ENCODE measurements at regions not wholly inside any gene's neighbourhood (a gene's known extent, or its start where the extent isn't known, plus 50 kb on each side); places are given as distances from the start of the nearest gene placed in this dataset.
"Not testable (repeated sequence)": the region's sequence is repeated elsewhere in the genome, so short reads cannot be mapped to it uniquely, and the experiment has no call there.

- Mint-ChIP-seq H3K36me3 (ENCODE audit: low read depth) (no peaks in the 10 kb centered on the region), H3K4me3 (no peak overlapping the region), H3K4me1 (no peaks in the 10 kb centered on the region), H3K27me3 (peaks cover 2% of the 10 kb centered on the region), H3K27ac (no peak overlapping the region), H3K9me3 (no peaks in the 10 kb centered on the region)
- intact Hi-C loops (cut with micrococcal nuclease) = no loop called here
- no peak for DNase-seq
Measured at GRCh38 chr12:131620946-131621681, 89.8 kb upstream of the SFSWAP start.

DNA sequence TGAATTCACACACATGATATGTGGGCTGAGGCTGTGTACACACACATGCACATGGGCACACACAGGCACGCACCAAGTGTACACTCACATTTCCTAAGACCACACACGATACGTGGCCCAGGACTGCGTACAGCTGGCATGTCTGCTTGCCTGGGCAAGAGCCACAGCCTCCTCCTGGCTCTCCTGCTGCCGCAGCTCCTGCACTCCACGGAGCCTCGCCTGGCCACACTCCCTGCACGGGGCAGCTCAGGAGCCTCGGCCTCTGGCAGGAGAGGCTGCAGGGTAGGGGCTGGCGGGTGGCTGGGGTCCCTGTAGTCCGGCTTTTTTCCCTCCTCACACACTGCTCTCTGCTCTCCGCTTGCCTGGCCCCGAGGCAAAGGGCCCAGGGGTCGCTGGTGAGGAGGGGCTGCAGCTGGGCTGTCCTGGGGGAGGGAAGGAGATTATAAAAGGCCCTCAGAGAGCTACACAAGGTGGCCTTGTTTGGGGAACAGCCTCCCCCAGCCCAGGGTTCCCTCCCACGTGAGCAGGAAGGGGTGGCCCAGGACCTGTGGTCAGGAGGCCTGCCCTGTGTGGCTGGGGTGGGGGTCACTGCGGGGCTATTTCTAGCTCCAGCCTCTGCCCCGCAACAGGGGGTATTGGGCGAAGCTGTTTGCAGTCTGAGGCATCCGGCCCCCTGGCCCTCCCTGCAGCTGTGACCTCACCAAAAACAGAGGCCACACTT is 89.0 kb upstream of the SFSWAP start:
- Mint-ChIP-seq H3K4me1 (no peaks in the 10 kb centered on the region), H3K27me3 (peaks cover 2% of the 10 kb centered on the region), H3K9me3 (no peaks in the 10 kb centered on the region), H3K27ac (no peak overlapping the region), H3K4me3 (no peak overlapping the region), H3K36me3 (ENCODE audit: low read depth) (peaks cover 2% of the 10 kb centered on the region)
- no peak for DNase-seq
- intact Hi-C loops (cut with micrococcal nuclease) = no loop called here

DNA sequence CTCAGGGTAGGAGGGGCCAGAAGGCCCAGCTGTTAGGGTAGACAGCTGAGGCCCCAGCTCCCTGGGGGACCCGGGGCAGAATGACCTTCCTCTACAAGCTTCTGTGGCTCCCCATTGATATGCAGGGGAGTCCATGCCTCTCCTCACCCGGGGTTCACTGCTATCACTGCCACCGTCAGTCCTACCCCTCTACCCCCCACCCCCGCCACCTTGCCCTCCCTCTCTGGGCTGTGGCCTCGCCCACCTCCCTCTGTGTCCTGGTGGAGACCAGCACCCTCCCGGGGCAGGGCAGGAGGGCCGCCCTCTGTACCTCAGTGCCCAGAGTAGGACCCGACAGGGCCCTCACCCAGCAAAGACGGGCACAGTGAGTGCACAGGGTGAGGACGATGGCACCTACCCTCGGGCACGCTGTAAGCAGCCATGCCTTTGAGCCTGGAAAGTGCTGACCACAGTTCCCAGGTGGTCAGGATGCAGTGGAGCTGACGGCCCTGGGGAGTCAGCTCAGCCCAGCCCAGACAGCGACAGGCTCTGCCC is 88.4 kb upstream of the SFSWAP start:
- H3K36me3 Mint-ChIP-seq (ENCODE audit: low read depth) = peaks cover 2% of the 10 kb centered on the region
- no peak overlapping the region for H3K4me3 Mint-ChIP-seq
- DNase-seq = no peak
- H3K27me3 Mint-ChIP-seq = no peaks in the 10 kb centered on the region
- no peak overlapping the region for H3K27ac Mint-ChIP-seq
- no peaks in the 10 kb centered on the region for H3K4me1 Mint-ChIP-seq
- H3K9me3 Mint-ChIP-seq = no peaks in the 10 kb centered on the region
- intact Hi-C loops (cut with micrococcal nuclease) = no loop called here

DNA sequence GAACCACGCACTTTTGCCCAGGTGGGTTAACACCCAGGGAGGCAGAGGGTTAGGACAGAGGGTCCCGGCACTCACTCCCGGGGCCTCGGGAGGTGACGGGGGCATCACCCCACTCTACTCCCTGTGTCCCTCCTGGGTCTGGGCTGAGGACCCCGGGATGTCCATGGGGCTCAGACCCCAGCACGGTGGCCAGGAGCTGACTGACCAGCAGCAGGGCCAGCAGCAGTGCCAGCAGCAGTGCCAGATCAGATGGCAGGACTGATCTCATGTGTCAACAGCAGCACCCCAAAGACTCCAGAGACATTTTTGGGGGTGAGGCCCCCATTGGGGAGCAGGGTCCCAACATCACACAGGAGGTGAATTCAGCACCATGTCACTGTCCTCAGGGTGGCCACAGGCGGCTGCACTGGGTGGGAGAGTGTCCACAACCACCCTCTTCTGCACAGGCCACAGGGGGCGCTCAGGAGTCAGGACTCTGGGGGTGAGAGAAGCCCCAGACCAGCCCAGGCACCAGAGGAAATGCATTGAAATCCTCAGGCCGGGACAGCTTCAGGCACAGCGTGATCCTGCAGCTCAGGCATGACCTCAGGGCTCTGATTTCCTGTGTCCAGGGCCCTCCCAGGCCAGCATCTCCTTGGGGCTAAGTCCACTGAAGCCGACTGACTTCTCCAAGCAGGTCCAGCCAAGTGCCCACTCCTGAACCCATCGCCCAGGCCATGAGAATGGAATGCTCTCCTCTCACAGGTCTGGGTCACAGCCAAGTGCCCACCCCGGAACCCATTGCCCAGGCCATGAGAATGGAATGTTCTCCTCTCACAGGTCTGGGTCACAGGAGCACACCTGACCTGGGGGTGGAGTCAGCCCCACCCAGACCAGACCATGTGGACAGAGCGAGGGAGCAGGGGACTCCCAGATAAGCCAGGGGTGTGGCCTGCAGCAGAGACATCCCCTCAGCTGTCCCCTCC is 87.2 kb upstream of the SFSWAP start:
- H3K4me3 Mint-ChIP-seq; H3K36me3 Mint-ChIP-seq (ENCODE audit: low read depth); H3K4me1 Mint-ChIP-seq; H3K9me3 Mint-ChIP-seq; DNase-seq; intact Hi-C loops (cut with micrococcal nuclease); H3K27me3 Mint-ChIP-seq; H3K27ac Mint-ChIP-seq: not testable (repeated sequence)

GRCh38 chr12:131624369-131624739 is 86.5 kb upstream of the SFSWAP start:
- H3K4me1 Mint-ChIP-seq; H3K9me3 Mint-ChIP-seq; H3K36me3 Mint-ChIP-seq (ENCODE audit: low read depth); intact Hi-C loops (cut with micrococcal nuclease); H3K4me3 Mint-ChIP-seq; DNase-seq; H3K27ac Mint-ChIP-seq; H3K27me3 Mint-ChIP-seq: not testable (repeated sequence)

DNA sequence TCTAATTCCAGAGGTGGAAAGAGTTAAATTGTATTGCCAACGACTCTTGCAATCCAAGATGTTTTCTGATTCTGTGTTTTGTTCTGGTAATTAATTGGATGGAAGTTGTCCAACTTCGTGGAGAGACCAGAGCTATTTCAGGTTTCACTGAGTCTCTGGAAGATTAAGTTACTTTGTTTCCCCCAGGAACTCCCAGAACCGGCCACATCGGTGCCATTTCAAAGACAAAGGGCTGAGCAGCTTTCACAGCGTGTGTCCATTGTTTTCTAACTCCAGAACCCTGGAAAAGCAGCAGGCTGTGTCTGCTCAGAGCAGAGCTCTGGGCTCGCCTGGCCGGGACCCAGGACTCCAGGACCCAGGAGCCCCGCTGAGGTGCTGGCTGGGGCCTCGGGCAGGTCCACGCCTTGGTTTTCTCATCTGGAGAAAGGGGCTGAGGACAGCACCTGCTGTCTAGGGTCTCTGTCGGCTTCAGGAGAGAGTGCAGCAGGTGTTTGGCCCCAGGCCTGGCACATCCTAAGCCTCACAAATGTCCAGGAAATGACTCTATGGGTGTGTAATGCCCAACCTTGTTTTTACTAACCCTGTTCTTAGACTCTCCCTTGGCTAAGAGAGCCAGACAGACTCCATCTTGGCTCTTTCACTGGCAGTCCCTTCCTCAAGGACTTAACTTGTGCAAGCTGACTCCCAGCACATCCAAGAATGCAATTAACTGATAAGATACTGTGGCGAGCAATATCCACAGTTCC is 86.0 kb upstream of the SFSWAP start:
- H3K36me3 Mint-ChIP-seq (ENCODE audit: low read depth); H3K27me3 Mint-ChIP-seq; DNase-seq; H3K4me3 Mint-ChIP-seq; intact Hi-C loops (cut with micrococcal nuclease); H3K4me1 Mint-ChIP-seq; H3K9me3 Mint-ChIP-seq: not testable (repeated sequence)
- H3K27ac Mint-ChIP-seq = peak overlapping the region; percentile 28

DNA sequence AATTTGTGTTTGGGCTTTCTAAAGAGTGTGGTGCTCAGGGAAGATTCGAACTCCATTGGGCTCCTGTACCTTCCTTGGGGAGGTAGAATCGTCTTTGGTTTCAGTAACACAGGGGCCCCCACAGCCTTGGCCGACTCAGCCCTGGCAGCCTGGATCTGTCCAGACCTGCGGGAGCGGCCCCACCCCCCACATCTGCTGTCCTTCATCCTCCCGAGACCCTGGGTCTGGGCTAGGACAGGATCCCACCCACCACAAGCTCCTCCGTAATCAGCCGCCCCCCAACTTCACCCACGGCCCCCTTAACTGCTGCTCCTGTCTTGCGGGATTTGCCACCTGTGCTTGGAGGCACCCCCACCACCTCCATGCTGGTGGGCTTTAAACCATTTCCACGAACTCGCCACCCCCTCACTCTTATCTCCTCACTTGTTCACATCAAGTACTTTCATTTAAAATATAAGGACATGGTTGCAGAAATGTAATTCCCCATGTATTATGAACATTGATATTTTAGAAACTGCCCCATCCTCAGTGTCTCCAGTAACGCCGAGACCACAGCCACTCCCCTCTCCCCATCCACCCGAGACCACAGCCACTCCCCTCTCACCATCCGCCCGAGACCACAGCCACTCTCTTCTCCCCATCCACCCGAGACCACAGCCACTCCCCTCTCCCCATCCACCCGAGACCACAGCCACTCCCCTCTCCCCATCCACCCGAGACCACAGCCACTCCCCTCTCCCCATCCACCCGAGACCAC is 84.7 kb upstream of the SFSWAP start:
- H3K27me3 Mint-ChIP-seq; H3K4me3 Mint-ChIP-seq; H3K4me1 Mint-ChIP-seq; intact Hi-C loops (cut with micrococcal nuclease); H3K36me3 Mint-ChIP-seq (ENCODE audit: low read depth); DNase-seq; H3K9me3 Mint-ChIP-seq: not testable (repeated sequence)
- H3K27ac Mint-ChIP-seq = peak overlapping the region; percentile 37

DNA sequence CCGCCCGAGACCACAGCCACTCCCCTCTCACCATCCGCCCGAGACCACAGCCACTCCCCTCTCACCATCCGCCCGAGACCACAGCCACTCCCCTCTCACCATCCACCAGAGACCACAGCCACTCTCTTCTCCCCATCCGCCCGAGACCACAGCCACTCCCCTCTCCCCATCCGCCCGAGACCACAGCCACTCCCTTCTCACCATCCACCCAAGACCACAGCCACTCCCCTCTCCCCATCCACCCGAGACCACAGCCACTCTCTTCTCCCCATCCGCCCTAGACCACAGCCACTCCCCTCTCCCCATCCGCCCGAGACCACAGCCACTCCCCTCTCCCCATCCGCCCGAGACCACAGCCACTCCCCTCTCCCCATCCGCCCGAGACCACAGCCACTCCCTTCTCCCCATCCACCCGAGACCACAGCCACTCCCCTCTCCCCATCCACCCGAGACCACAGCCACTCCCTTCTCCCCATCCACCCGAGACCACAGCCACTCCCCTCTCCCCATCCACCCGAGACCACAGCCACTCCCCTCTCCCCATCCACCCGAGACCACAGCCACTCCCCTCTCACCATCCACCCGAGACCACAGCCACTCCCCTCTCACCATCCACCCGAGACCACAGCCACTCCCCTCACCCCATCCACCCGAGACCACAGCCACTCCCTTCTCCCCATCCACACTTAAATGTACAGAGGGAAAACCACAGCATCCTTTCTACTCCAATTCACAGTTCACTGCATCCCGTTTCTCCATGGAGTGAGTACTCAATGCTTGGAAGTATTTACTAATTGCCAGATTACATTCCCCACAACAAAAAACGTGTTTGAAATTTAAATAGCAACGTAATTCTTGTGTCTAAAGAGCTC is 83.5 kb upstream of the SFSWAP start:
- intact Hi-C loops (cut with micrococcal nuclease); H3K9me3 Mint-ChIP-seq; H3K27me3 Mint-ChIP-seq; H3K4me1 Mint-ChIP-seq; H3K36me3 Mint-ChIP-seq (ENCODE audit: low read depth): not testable (repeated sequence)
- peak; percentile 78 for DNase-seq
- peak overlapping the region; percentile 88 for H3K27ac Mint-ChIP-seq
- H3K4me3 Mint-ChIP-seq = peak overlapping the region; percentile 47

- H3K27ac Mint-ChIP-seq = peak overlapping the region; percentile 88
- intact Hi-C loops (cut with micrococcal nuclease) = no loop called here
- no peak for DNase-seq
- H3K4me3 Mint-ChIP-seq = peak overlapping the region; percentile 47
- H3K9me3 Mint-ChIP-seq = peaks cover 8% of the 10 kb centered on the region
- H3K36me3 Mint-ChIP-seq (ENCODE audit: low read depth) = peaks cover 5% of the 10 kb centered on the region
- H3K4me1 Mint-ChIP-seq = peaks cover 3% of the 10 kb centered on the region
- H3K27me3 Mint-ChIP-seq = peaks cover 2% of the 10 kb centered on the region
Measured at GRCh38 chr12:131628023-131628740, 82.7 kb upstream of the SFSWAP start.

DNA sequence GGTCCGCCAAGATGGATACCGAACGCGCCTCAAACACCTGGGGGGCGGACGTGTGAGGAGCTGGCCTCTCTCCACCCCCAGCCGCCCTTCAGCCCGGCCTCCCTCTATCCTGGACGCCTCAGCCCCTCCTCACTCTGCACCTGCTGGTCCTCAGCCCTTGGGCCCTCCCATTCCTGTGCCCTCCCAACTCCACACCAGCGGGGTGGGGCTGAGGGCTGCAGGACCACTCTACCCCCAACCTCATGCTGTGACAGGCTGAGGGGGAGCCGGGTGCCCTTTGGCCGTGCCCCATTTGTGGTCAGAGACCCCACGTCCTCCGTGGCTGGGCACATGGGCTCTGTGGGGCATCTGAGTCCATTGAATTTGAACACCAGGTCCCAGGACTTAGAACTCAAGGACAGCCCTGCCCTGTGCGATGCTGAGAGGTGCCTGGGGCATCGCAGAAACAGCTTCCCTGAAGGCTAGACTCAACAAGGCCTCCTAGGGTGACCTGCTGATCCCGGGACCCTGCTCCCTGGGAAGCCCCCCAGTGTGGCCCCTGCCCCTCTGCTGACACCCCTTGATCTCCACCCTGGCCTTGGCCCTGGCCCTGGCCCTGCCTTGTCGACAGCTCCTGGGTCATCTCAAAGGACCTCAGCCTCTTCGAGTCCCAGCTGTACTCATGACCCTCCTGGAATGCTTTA is 82.0 kb upstream of the SFSWAP start:
- peaks cover 2% of the 10 kb centered on the region for H3K27me3 Mint-ChIP-seq
- peaks cover 3% of the 10 kb centered on the region for H3K4me1 Mint-ChIP-seq
- no peak for DNase-seq
- H3K9me3 Mint-ChIP-seq = peaks cover 8% of the 10 kb centered on the region
- no peak overlapping the region for H3K4me3 Mint-ChIP-seq
- peak overlapping the region; percentile 65 for H3K27ac Mint-ChIP-seq
- peaks cover 5% of the 10 kb centered on the region for H3K36me3 Mint-ChIP-seq (ENCODE audit: low read depth)
- intact Hi-C loops (cut with micrococcal nuclease) = no loop called here

DNA sequence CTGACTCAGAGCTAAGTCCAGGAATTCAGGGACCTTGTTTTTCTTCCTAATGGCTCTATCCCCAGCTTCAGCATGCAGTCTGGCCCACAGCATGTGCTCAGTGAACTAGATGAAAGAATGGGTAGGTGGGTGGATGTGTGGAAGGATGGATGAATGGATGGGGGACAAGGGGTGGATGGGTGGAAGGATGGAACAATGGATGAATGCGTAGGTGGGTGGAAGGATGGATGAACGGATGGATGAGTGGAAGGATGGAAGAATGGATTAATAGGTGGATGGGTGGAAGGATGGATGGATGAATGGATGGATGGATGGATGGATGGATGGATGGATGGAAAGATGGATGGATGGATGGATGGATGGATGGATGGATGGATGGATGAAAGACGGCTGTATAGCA is 79.7 kb upstream of the SFSWAP start:
- H3K4me1 Mint-ChIP-seq = peaks cover 3% of the 10 kb centered on the region
- peaks cover 5% of the 10 kb centered on the region for H3K27me3 Mint-ChIP-seq
- no peak for DNase-seq
- intact Hi-C loops (cut with micrococcal nuclease) = no loop called here
- H3K9me3 Mint-ChIP-seq = peaks cover 8% of the 10 kb centered on the region
- no peak overlapping the region for H3K4me3 Mint-ChIP-seq
- H3K36me3 Mint-ChIP-seq (ENCODE audit: low read depth) = peaks cover 5% of the 10 kb centered on the region
- H3K27ac Mint-ChIP-seq = no peak overlapping the region
